CD4-positive, alpha-beta T cell (primary cell): ENCODE measurements at regions not wholly inside any gene's neighbourhood (a gene's known extent, or its start where the extent isn't known, plus 50 kb on each side); places are given as distances from the start of the nearest gene placed in this dataset.

Experiments
- ATAC-seq: fragments of 200-7000 bp; cut with Tn5 transposase; one replicate; pipeline ENCODE4 v1.10.0; 2022; ENCODE audit warnings: mild to moderate bottlenecking; ENCODE audit not compliant: poor library complexity
- CTCF ChIA-PET: fragments of 350-600 bp; sonication (Branson Sonifier 250); formaldehyde crosslinking; loops from one replicate; lab custom pipeline; 2021; ENCODE audit warnings: antibody characterized with exemption, inconsistent platforms; lab: Charles Lee
- POLR2A ChIA-PET: fragments of 350-600 bp; sonication (Branson Sonifier 250); formaldehyde crosslinking; loops from one replicate; lab custom pipeline; 2021; ENCODE audit warnings: antibody characterized with exemption, inconsistent platforms; lab: Charles Lee
- DNase-seq, 14 experiments: peaks; one replicate each; pipeline ENCODE4 v3.0.0-alpha.2; 2013 to 2020; ENCODE audit warnings: mixed read lengths in 2 of 14
- H3K27ac ChIP-seq, 2 donors: one replicate each; pipeline versions ENCODE4 v1.5.1 to v1.7.0; 2013; ENCODE audit warnings: low read length in 2 of 2, low read depth in 1 of 2, mild to moderate bottlenecking in 1 of 2
- H3K27me3 ChIP-seq, 2 experiments: 1 replicate in 1 of 2; 2 replicates in 1 of 2; pipeline versions ENCODE4 v1.6.1 to v1.7.0; 2013; ENCODE audit warnings: low read length in 2 of 2, control low read depth in 1 of 2, mild to moderate bottlenecking in 1 of 2, moderate library complexity in 1 of 2; ENCODE audit not compliant: insufficient read depth in 2 of 2, control insufficient read depth in 1 of 2
- H3K36me3 ChIP-seq: one replicate; pipeline ENCODE4 v1.6.1; 2013; ENCODE audit warnings: low read length, control low read depth; ENCODE audit not compliant: insufficient read depth
- H3K4me1 ChIP-seq: one replicate; pipeline ENCODE4 v1.6.1; 2013; ENCODE audit warnings: low read length, control low read depth; ENCODE audit not compliant: insufficient read depth
- H3K4me3 ChIP-seq: one replicate; pipeline ENCODE4 v1.5.1; 2013; ENCODE audit warnings: mild to moderate bottlenecking, low read length, moderate library complexity
- H3K9me3 ChIP-seq, 2 experiments: 1 replicate in 1 of 2; 2 replicates in 1 of 2; pipeline versions ENCODE4 v1.6.1 to v1.7.0; 2013; ENCODE audit warnings: low read length in 2 of 2, mild to moderate bottlenecking in 2 of 2, control low read depth in 1 of 2, moderate library complexity in 1 of 2; ENCODE audit not compliant: control insufficient read depth in 1 of 2, insufficient read depth in 1 of 2
- H3K27ac Mint-ChIP-seq: one replicate; pipeline ENCODE4 v1.8.0; 2020; ENCODE audit warnings: mixed read lengths
- H3K27me3 Mint-ChIP-seq: one replicate; pipeline ENCODE4 v1.8.0; 2021; ENCODE audit warnings: mixed read lengths
- H3K36me3 Mint-ChIP-seq: one replicate; pipeline ENCODE4 v1.8.0; 2021; ENCODE audit warnings: low read depth, mixed read lengths
- H3K4me1 Mint-ChIP-seq: one replicate; pipeline ENCODE4 v1.8.0; 2021; ENCODE audit warnings: low read depth, mixed read lengths
- H3K4me3 Mint-ChIP-seq: one replicate; pipeline ENCODE4 v1.8.0; 2020; ENCODE audit warnings: mild to moderate bottlenecking, mixed read lengths
- H3K9me3 Mint-ChIP-seq: one replicate; pipeline ENCODE4 v1.8.0; 2020; ENCODE audit warnings: mixed read lengths
- CTCF ChIP-seq: fragments of 200-600 bp; IDR thresholded peaks from one replicate; pipeline ENCODE4 v1.8.0; 2022; ENCODE audit warnings: antibody characterized with exemption, mild to moderate bottlenecking
- intact Hi-C, 2 experiments: fragments of 100-400 bp; cut with DNase I in 1 of 2; cut with micrococcal nuclease in 1 of 2; formaldehyde crosslinking; loops; one replicate each; pipeline versions ENCODE4 v1.15.1 to v1.9.0; 2023 to 2025; cut with DNase I, micrococcal nuclease

- Mint-ChIP-seq H3K9me3 (no peaks in the 10 kb centered on the region), H3K36me3 (no peaks in the 10 kb centered on the region), H3K27me3 (peaks cover 17% of the 10 kb centered on the region), H3K4me1 (no peaks in the 10 kb centered on the region), H3K4me3 (no peak overlapping the region), H3K27ac (no peak overlapping the region)
- CTCF ChIA-PET = interaction anchor here (0.6 kb wide), 1 partner anchor 33 kb away, joined by 3 read pairs; no protein-coding TSS in a partner anchor
- H3K27ac ChIP-seq = no peak overlapping the region
- ATAC-seq (no peak), DNase-seq (no peak)
- H3K9me3 ChIP-seq = peaks cover 0 to 3% of the 10 kb centered on the region in 2 experiments
- no peaks in the 10 kb centered on the region for H3K36me3 ChIP-seq
- POLR2A ChIA-PET = no interaction called here
- no peak for TF ChIP-seq CTCF
- intact Hi-C loops = no loop called here
- no peak overlapping the region for H3K4me3 ChIP-seq
- no peaks in the 10 kb centered on the region for H3K4me1 ChIP-seq
- no peaks in the 10 kb centered on the region for H3K27me3 ChIP-seq
Observed at GRCh38 chr4:128521156-128521555, 233.5 kb upstream of the PGRMC2 start.

- Histone ChIP-seq H3K27me3 (no peaks in the 10 kb centered on the region), H3K27ac (no peak overlapping the region), H3K9me3 (peaks cover 0 to 1% of the 10 kb centered on the region in 2 experiments), H3K4me1 (no peaks in the 10 kb centered on the region), H3K36me3 (no peaks in the 10 kb centered on the region), H3K4me3 (no peak overlapping the region)
- ChIA-PET POLR2A (no interaction called here), CTCF (no interaction called here)
- no peak for TF ChIP-seq CTCF
- peaks cover 5% of the 10 kb centered on the region for H3K4me1 Mint-ChIP-seq
- H3K27ac Mint-ChIP-seq = no peak overlapping the region
- H3K4me3 Mint-ChIP-seq = no peak overlapping the region
- no peak for ATAC-seq
- H3K27me3 Mint-ChIP-seq = peaks cover 17% of the 10 kb centered on the region
- H3K9me3 Mint-ChIP-seq = no peaks in the 10 kb centered on the region
- intact Hi-C loops = no loop called here
- H3K36me3 Mint-ChIP-seq = no peaks in the 10 kb centered on the region
- DNase-seq = no peak
Observed at GRCh38 chr4:128519163-128519830, 231.7 kb upstream of the PGRMC2 start.

GRCh38 chr4:128517739-128518510 is 230.3 kb upstream of the PGRMC2 start:
- Mint-ChIP-seq H3K4me3 (no peak overlapping the region), H3K27me3 (peaks cover 12% of the 10 kb centered on the region), H3K36me3 (no peaks in the 10 kb centered on the region), H3K4me1 (peaks cover 14% of the 10 kb centered on the region), H3K9me3 (no peaks in the 10 kb centered on the region), H3K27ac (no peak overlapping the region)
- no peak overlapping the region for H3K4me3 ChIP-seq
- no peaks in the 10 kb centered on the region for H3K36me3 ChIP-seq
- ChIA-PET POLR2A (no interaction called here), CTCF (interaction anchor here (1.0 kb wide), 1 partner anchor 9 kb away, joined by 3 read pairs; no protein-coding TSS in a partner anchor)
- no peak overlapping the region for H3K27ac ChIP-seq
- no peak for TF ChIP-seq CTCF
- H3K9me3 ChIP-seq = no peaks in the 10 kb centered on the region
- DNase-seq = peak in 1 of 14 experiments; percentile 9
- ATAC-seq = no peak
- no peaks in the 10 kb centered on the region for H3K27me3 ChIP-seq
- no peaks in the 10 kb centered on the region for H3K4me1 ChIP-seq
- intact Hi-C loops = no loop called here
